B cell (primary cell): ENCODE measurements at regions not wholly inside any gene's neighbourhood (a gene's known extent, or its start where the extent isn't known, plus 50 kb on each side); places are given as distances from the start of the nearest gene placed in this dataset.

Experiments used
- ATAC-seq: fragments of 200-7000 bp; cut with Tn5 transposase; one replicate; pipeline ENCODE4 v1.10.0; 2021; ENCODE audit warnings: low read depth, mild to moderate bottlenecking, moderate number of reproducible peaks, moderate library complexity
- CTCF ChIA-PET: fragments of 350-600 bp; sonication (Branson Sonifier 250); formaldehyde crosslinking; loops from one replicate; lab custom pipeline; 2021; ENCODE audit warnings: antibody characterized with exemption, inconsistent platforms; lab: Charles Lee
- POLR2A ChIA-PET: fragments of 350-600 bp; sonication (Branson Sonifier 250); formaldehyde crosslinking; loops from one replicate; lab custom pipeline; 2021; ENCODE audit warnings: antibody characterized with exemption; lab: Charles Lee
- DNase-seq: peaks from one replicate; pipeline ENCODE4 v3.0.0; 2013
- H2AFZ ChIP-seq: 2 replicates; pipeline ENCODE4 v1.6.1; 2012; ENCODE audit warnings: mild to moderate bottlenecking, low read depth, low read length; ENCODE audit not compliant: insufficient read depth, poor library complexity, severe bottlenecking
- H3K27ac ChIP-seq, 2 donors: 1 replicate in 1 of 2; 2 replicates in 1 of 2; pipeline ENCODE4 v1.5.1; 2012 to 2013; ENCODE audit warnings: low read length in 2 of 2, mild to moderate bottlenecking in 2 of 2, moderate library complexity in 1 of 2
- H3K27me3 ChIP-seq, 4 experiments: fragments of 200-600 bp in 1 of 4; sonication (generic) in 1 of 4; replicated peaks in 1 of 4; 1 replicate in 2 of 4; 2 replicates in 2 of 4; pipeline versions ENCODE4 v1.6.1 to v1.7.0; 2013 to 2016; ENCODE audit warnings: low read length in 3 of 4, mild to moderate bottlenecking in 2 of 4, mixed read lengths in 1 of 4, moderate library complexity in 1 of 4; ENCODE audit not compliant: insufficient read depth in 4 of 4, control insufficient read depth in 3 of 4; ENCODE audit errors: control extremely low read depth in 1 of 4
- H3K36me3 ChIP-seq, 2 experiments: replicated peaks in 1 of 2; 1 replicate in 1 of 2; 2 replicates in 1 of 2; pipeline versions ENCODE4 v1.6.1 to v1.7.1; 2013; ENCODE audit warnings: low read length in 1 of 2; ENCODE audit not compliant: insufficient read depth in 2 of 2, control insufficient read depth in 1 of 2; ENCODE audit errors: control extremely low read depth in 1 of 2, extremely low read depth in 1 of 2
- H3K4me1 ChIP-seq, 2 donors: fragments of 200-600 bp in 1 of 2; sonication (generic) in 1 of 2; 1 replicate in 1 of 2; 2 replicates in 1 of 2; pipeline versions ENCODE4 v1.5.1 to v1.6.1; 2013 to 2017; ENCODE audit warnings: low read length in 2 of 2; ENCODE audit not compliant: control insufficient read depth in 2 of 2, insufficient read depth in 2 of 2
- H3K4me2 ChIP-seq: replicated peaks from 2 replicates; pipeline ENCODE3; 2012; ENCODE audit warnings: mild to moderate bottlenecking, low read depth, low read length; ENCODE audit not compliant: poor library complexity, severe bottlenecking
- H3K4me3 ChIP-seq, 5 experiments: fragments of 200-600 bp in 1 of 5; sonication (generic) in 1 of 5; 1 replicate in 3 of 5; 2 replicates in 2 of 5; pipeline versions ENCODE4 v1.5.1 to v1.7.0; 2011 to 2016; ENCODE audit warnings: low read length in 4 of 5, mild to moderate bottlenecking in 4 of 5, low read depth in 2 of 5, control low read depth in 1 of 5, moderate library complexity in 1 of 5; ENCODE audit not compliant: insufficient read depth in 1 of 5; ENCODE audit errors: control extremely low read depth in 1 of 5, extremely low read depth in 1 of 5
- H3K79me2 ChIP-seq: fragments of 200-600 bp; sonication (generic); one replicate; pipeline ENCODE4 v1.6.0; 2016; ENCODE audit warnings: low read length; ENCODE audit not compliant: control insufficient read depth, insufficient read depth
- H3K9ac ChIP-seq: fragments of 200-600 bp; sonication (generic); 2 replicates; pipeline ENCODE4 v1.6.1; 2017; ENCODE audit warnings: mild to moderate bottlenecking, low read length, moderate library complexity
- H3K9me3 ChIP-seq, 3 donors: one replicate each; pipeline versions ENCODE4 v1.6.1 to v1.7.1; 2013; ENCODE audit warnings: low read length in 2 of 3; ENCODE audit not compliant: control insufficient read depth in 2 of 3, insufficient read depth in 1 of 3; ENCODE audit errors: control extremely low read depth in 1 of 3
- H4K20me1 ChIP-seq: 2 replicates; pipeline ENCODE4 v1.6.0; 2012; ENCODE audit warnings: mild to moderate bottlenecking, low read length; ENCODE audit not compliant: insufficient read depth, control insufficient read depth, poor library complexity, severe bottlenecking
- H3K27ac Mint-ChIP-seq: one replicate; pipeline ENCODE4 v1.8.0; 2021; ENCODE audit warnings: mixed read lengths
- H3K27me3 Mint-ChIP-seq: one replicate; pipeline ENCODE4 v1.8.0; 2021; ENCODE audit warnings: mixed read lengths
- H3K4me1 Mint-ChIP-seq: one replicate; pipeline ENCODE4 v1.8.0; 2021; ENCODE audit warnings: mixed read lengths
- H3K4me3 Mint-ChIP-seq: one replicate; pipeline ENCODE4 v1.8.0; 2021; ENCODE audit warnings: mixed read lengths
- H3K9me3 Mint-ChIP-seq: one replicate; pipeline ENCODE4 v1.8.0; 2022; ENCODE audit warnings: mixed read lengths; ENCODE audit not compliant: insufficient read depth
- EZH2 ChIP-seq: IDR thresholded peaks from 2 replicates; pipeline ENCODE4 v1.6.1; 2012; ENCODE audit warnings: borderline replicate concordance, low read depth, mild to moderate bottlenecking, moderate library complexity, low read length; ENCODE audit not compliant: insufficient read depth, poor library complexity, severe bottlenecking
- WGBS: methylation state at CpG from one replicate; pipeline ENCODE4 v1.1.5; 2013; ENCODE audit warnings: missing lambda C conversion rate; ENCODE audit not compliant: insufficient coverage; 5-methylcytosine and 5-hydroxymethylcytosine counted together
- intact Hi-C: fragments of 100-400 bp; cut with micrococcal nuclease; formaldehyde crosslinking; loops from one replicate; pipeline ENCODE4 v1.10.0; 2022
- TF ChIP-seq, protein P1 (sequence below): fragments of 200-600 bp; IDR thresholded peaks from one replicate; pipeline ENCODE4 v1.8.0; 2022; ENCODE audit warnings: antibody characterized with exemption, mild to moderate bottlenecking

DNA sequence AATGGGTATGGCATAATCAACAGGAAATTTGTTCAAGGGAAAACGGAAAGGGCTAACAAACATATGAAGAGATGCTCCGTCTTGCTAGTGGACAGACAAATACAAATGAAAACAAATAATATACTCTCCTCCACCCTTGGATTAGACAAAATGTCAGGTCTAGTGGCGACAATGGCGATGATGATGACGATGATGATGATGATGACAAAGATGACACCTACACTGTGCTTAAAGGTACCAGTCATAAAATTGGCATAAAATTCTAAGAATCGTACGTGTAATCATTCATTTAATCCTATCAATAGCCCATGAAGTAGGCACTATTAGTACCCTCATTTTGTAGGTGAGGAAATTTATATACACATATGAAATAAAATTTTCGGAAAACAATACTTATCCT is 174.6 kb downstream of the PMP22 start:
- H3K4me2 ChIP-seq, result no peak overlapping the region
- H3K4me3 Mint-ChIP-seq, result no peak overlapping the region
- peaks cover 8% of the 10 kb centered on the region for H3K27me3 Mint-ChIP-seq
- no peaks in the 10 kb centered on the region for H3K4me1 ChIP-seq
- CTCF ChIA-PET, result no interaction called here
- H2AFZ ChIP-seq, result no peak overlapping the region
- no peak overlapping the region for H3K4me3 ChIP-seq
- ATAC-seq (no peak), DNase-seq (no peak)
- H3K9me3 ChIP-seq, result no peaks in the 10 kb centered on the region
- 100% methylated on average over 1 of the region's 8 CpGs for WGBS
- TF ChIP-seq, protein P1, sequence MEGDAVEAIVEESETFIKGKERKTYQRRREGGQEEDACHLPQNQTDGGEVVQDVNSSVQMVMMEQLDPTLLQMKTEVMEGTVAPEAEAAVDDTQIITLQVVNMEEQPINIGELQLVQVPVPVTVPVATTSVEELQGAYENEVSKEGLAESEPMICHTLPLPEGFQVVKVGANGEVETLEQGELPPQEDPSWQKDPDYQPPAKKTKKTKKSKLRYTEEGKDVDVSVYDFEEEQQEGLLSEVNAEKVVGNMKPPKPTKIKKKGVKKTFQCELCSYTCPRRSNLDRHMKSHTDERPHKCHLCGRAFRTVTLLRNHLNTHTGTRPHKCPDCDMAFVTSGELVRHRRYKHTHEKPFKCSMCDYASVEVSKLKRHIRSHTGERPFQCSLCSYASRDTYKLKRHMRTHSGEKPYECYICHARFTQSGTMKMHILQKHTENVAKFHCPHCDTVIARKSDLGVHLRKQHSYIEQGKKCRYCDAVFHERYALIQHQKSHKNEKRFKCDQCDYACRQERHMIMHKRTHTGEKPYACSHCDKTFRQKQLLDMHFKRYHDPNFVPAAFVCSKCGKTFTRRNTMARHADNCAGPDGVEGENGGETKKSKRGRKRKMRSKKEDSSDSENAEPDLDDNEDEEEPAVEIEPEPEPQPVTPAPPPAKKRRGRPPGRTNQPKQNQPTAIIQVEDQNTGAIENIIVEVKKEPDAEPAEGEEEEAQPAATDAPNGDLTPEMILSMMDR, result no peak
- no peak for TF ChIP-seq EZH2
- H3K79me2 ChIP-seq, result no peaks in the 10 kb centered on the region
- no peak overlapping the region for H3K27ac Mint-ChIP-seq
- no peaks in the 10 kb centered on the region for H3K9me3 Mint-ChIP-seq
- no peaks in the 10 kb centered on the region for H4K20me1 ChIP-seq
- H3K9ac ChIP-seq, result no peak overlapping the region
- no peaks in the 10 kb centered on the region for H3K4me1 Mint-ChIP-seq
- POLR2A ChIA-PET, result no interaction called here
- H3K27me3 ChIP-seq, result peaks cover 0 to 3% (median 0%) of the 10 kb centered on the region in 4 experiments
- no peaks in the 10 kb centered on the region for H3K36me3 ChIP-seq
- no peak overlapping the region for H3K27ac ChIP-seq
- intact Hi-C loops, result no loop called here

DNA sequence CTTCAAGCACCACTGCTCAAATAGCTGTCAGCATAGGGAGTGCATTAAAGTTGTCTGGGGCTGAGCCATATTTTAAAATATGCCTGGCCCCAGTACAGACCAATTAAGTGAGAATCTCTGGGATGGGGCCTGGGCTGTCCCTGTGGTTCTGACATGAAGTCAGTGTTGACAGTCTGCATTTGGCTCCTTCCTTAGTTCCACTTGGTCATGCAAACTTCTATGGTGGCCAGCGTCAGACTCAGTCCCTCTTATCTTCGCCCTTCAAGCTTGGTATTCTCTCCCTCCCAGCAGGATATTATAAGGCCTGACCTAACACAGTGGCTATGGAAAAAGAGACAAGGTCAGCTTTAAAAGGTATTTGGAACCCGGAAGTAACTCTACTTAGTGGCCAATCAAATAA is 177.2 kb downstream of the PMP22 start:
- Histone ChIP-seq H3K4me1 (no peaks in the 10 kb centered on the region), H3K36me3 (no peaks in the 10 kb centered on the region), H2AFZ (no peak overlapping the region), H3K79me2 (no peaks in the 10 kb centered on the region), H4K20me1 (no peaks in the 10 kb centered on the region), H3K27ac (no peak overlapping the region), H3K4me3 (no peak overlapping the region), H3K4me2 (no peak overlapping the region), H3K9me3 (no peaks in the 10 kb centered on the region), H3K9ac (no peak overlapping the region), H3K27me3 (no peaks in the 10 kb centered on the region)
- Mint-ChIP-seq H3K27me3 (peaks cover 13% of the 10 kb centered on the region), H3K4me1 (no peaks in the 10 kb centered on the region), H3K9me3 (no peaks in the 10 kb centered on the region), H3K4me3 (no peak overlapping the region), H3K27ac (no peak overlapping the region)
- TF ChIP-seq, protein P1, result no peak
- TF ChIP-seq EZH2, result no peak
- CTCF ChIA-PET, result no interaction called here
- intact Hi-C loops, result no loop called here
- WGBS, result no CpG with 5 or more reads among the region's 3 CpGs
- ATAC-seq (no peak), DNase-seq (no peak)
- POLR2A ChIA-PET, result no interaction called here
